Left kidney (tissue), 1 donor: ENCODE measurements at regions not wholly inside any gene's neighbourhood (a gene's known extent, or its start where the extent isn't known, plus 50 kb on each side); places are given as distances from the start of the nearest gene placed in this dataset.

Experiments used
- DNase-seq: peaks from one replicate; pipeline ENCODE4 v3.0.0-alpha.2; 2013

- no peak for DNase-seq
Measured at GRCh38 chr9:129489838-129490582, 130.9 kb downstream of the C9orf50 start.

- no peak for DNase-seq
Measured at GRCh38 chr9:129487658-129488483, 133.0 kb downstream of the C9orf50 start.

GRCh38 chr9:129486756-129487657 lies 133.9 kb downstream of the C9orf50 start:
- DNase-seq, result no peak

- no peak for DNase-seq
Measured at GRCh38 chr9:129485145-129485774, 135.6 kb downstream of the C9orf50 start.

- DNase-seq, result no peak
Measured at GRCh38 chr9:129484352-129485000, 136.4 kb downstream of the C9orf50 start.

- peak; percentile 77 for DNase-seq
Measured at GRCh38 chr9:129483415-129484351, 137.2 kb downstream of the C9orf50 start.

- peak; percentile 93 for DNase-seq
Measured at GRCh38 chr9:129482521-129483414, 138.1 kb downstream of the C9orf50 start.

- DNase-seq, result no peak
Measured at GRCh38 chr9:129481810-129482511, 138.9 kb downstream of the C9orf50 start.

GRCh38 chr9:129481424-129481809 lies 139.5 kb downstream of the C9orf50 start:
- no peak for DNase-seq

GRCh38 chr9:129480745-129481144 lies 140.2 kb downstream of the C9orf50 start:
- no peak for DNase-seq

GRCh38 chr9:129480227-129480626 lies 140.7 kb downstream of the C9orf50 start:
- DNase-seq, result no peak

- no peak for DNase-seq
Measured at GRCh38 chr9:129479631-129480011, 141.3 kb downstream of the C9orf50 start.

- no peak for DNase-seq
Measured at GRCh38 chr9:129478961-129479630, 141.8 kb downstream of the C9orf50 start.

GRCh38 chr9:129478461-129478860 lies 142.4 kb downstream of the C9orf50 start:
- no peak for DNase-seq

- no peak for DNase-seq
Measured at GRCh38 chr9:129476821-129477611, 143.9 kb downstream of the C9orf50 start.

- DNase-seq, result no peak
Measured at GRCh38 chr9:129474740-129475404, 146.0 kb downstream of the C9orf50 start.
